ENCODE measurements at regions not wholly inside any gene's neighbourhood (a gene's known extent, or its start where the extent isn't known, plus 50 kb on each side); places are given as distances from the start of the nearest gene placed in this dataset.

DNA sequence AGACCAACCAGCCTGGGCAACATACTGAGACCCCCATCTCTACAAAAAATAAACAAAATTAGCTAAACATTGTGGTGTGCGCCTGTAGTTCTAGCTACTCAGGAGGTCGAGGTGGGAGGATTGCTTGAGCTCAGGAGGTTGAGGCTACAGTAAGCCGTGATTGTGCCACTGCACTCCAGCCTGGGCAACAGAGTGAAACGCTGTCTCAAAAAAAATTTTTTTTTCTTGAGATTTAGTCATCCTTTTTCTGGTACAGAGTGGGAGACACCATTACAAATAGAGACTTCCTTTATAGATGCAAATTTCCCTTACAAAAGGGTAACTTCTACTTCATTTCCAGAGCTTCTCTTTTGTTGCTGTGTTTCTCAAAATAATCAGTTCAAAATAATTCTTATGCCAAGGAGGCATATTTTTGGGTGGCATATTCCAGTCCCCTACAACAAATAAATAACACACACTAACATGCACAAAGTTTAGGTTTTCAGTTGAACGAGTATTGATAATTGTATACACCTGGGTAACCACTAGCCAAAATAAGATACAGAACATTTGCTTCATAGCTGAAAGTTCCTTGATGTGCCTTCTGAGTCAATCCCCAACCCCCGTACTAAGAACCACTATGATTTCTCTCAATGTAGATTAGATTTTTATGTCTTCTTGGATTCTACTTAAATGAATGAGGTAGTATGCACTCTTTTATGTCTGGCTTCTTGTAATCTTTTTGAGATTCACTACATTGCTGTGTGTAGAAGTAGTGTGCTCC is 248.9 kb upstream of the PROK2 start:
- TF ChIP-seq, protein P1, sequence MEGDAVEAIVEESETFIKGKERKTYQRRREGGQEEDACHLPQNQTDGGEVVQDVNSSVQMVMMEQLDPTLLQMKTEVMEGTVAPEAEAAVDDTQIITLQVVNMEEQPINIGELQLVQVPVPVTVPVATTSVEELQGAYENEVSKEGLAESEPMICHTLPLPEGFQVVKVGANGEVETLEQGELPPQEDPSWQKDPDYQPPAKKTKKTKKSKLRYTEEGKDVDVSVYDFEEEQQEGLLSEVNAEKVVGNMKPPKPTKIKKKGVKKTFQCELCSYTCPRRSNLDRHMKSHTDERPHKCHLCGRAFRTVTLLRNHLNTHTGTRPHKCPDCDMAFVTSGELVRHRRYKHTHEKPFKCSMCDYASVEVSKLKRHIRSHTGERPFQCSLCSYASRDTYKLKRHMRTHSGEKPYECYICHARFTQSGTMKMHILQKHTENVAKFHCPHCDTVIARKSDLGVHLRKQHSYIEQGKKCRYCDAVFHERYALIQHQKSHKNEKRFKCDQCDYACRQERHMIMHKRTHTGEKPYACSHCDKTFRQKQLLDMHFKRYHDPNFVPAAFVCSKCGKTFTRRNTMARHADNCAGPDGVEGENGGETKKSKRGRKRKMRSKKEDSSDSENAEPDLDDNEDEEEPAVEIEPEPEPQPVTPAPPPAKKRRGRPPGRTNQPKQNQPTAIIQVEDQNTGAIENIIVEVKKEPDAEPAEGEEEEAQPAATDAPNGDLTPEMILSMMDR (IDR thresholded peaks at IDR 0.05), result no peak
- no peak for TF ChIP-seq POLR2A (IDR thresholded peaks at IDR 0.05)
- TF ChIP-seq EP300 (IDR thresholded peaks at IDR 0.05), result no peak
